Inferior parietal cortex (tissue), 1 donor: ENCODE measurements at regions not wholly inside any gene's neighbourhood (a gene's known extent, or its start where the extent isn't known, plus 50 kb on each side); places are given as distances from the start of the nearest gene placed in this dataset.

Experiments used
- DNase-seq: peaks from one replicate; pipeline ENCODE4 v3.0.0-alpha.2; 2016; ENCODE audit errors: extremely low spot score

DNA sequence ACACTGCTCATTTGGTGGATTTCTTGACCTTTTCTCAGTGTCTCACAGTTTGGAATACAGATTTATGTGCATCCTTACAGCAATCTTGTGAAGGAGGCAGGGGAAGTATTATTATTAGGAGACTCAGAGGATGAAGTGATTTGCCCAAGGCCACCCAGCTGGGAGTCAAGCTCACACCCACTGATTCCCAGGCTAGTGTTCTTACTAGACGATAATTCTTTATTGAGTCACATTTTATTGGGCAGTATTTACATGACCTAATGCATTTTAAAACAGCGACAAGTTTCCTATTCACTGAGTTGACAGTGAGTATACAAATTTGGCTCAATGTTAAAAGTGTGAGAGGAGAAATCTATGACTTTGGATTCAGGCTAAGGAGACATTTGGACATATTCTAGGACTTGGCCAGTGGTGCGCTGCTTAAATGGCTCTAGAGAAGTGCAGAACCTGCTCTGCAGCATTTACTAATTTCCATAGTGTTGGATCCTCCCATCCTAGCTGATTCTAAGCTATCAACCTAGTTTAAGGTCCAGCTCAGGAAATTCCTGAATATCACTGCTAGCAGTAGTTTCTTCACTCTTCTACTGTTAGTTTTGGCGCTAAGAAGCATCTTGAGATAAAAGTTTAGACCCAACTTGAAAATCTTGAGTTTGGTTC is 199.3 kb downstream of the MTX2 start:
- DNase-seq, result no peak

DNA sequence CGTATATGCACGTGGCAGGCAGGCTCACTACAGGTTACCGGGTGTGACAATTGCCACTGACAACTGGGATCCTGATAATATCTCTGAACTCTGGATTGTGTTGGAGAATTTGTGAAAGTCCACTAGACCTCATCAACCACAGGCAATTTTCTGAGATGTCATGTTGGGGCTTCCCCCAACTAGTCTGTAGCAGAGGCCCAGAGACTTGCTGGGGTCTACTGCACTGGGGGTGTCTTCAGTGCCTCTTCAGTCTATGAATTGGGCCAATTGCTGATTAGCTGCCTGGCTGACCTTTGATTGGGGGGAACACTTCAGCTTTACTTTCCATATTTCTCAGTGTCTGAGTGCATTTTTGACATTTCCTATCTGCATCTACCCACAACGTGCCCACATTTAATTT is 201.5 kb downstream of the MTX2 start:
- DNase-seq, result no peak

DNA sequence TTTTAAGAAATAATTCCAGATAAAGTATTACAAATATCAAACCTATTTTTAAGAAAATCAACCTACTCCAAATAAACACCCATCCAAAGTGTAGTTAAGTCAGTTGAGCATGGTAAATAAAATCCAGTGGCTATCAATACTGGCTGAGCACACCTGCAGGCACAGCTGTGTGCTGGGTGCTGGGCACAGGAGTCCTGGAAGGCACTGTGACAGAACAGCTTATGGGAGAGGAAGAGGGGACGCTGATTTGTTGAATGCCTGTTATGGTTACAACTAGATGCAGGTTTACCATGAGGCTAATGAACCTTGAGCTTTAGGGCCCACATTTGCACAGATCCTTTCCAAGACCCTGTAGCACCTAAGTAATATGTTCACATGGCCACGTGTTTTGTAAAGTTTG is 202.7 kb downstream of the MTX2 start:
- DNase-seq, result no peak

DNA sequence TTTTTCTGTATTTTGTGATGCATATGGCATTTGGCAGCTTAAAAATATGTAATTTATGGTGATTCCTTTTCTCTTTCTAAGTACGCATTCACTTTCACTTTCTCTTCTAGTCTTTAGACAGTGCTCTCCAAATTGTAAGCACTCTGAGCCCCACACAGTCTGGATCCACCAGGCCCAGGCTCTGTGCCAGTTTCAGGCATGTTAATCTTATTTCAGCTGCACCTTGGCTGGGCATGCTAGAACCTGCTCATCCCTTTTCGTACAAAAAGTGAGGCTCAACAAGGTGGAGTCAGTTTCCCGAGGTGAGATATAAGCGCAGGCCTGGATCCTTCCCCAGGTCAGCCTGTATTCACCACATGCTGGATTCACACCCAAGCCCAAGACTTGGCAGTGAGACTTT is 203.9 kb downstream of the MTX2 start:
- DNase-seq, result no peak

DNA sequence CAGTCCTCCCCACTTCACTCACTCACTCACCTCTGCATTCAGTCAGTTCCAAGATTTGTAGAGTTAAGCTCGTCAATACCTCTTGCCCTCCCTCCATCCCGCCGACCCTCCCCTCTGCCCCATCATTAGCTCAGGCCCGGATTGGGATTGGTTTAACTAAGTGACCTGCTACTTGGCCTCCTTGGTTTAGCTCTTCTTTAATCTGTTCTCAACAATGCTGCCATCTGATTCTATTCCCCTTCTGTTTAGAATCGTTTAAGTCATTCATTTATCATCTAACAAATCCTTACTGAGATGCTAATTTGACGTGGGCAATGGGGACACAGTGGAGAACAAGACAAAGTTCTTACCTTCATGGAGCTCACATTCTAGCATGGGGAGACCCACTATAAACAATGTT is 204.6 kb downstream of the MTX2 start:
- DNase-seq, result no peak

DNA sequence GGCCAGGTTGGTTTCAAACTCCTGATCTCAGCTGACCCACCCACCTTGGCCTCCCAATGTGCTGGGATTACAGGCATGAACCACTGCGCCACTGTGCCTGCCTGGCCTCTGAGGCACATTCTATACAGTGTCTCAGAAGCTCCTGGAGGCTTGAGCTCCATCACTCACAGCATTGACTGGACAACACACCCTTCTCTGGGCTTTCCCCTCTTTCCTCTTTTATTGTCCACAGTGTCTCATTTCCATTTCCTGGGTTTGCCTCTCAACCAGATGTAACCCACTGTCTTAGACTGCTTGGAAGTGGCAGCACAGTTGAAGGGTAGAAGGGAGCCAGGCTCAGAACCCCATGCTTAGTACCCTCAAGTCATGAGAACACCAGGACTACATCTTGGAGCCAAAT is 208.1 kb downstream of the MTX2 start:
- DNase-seq, result no peak

DNA sequence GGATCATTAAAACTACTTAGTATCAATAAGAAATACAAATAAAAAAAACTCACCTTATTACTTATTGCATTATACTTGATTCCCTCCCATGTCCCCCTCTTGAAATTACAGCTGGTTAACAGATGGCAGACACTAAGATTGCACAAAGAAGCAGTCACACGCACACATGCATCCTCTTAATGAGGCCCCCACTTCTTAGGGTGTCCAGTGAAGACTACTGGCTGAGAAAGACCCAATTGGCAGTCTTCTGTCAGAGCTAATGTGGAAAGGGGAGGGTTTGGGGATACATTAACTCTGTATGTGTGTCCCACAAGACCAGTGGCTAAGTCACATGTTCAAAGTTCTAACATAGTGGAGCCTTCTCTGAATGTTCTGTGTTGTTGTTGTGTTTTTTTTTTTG is 210.7 kb downstream of the MTX2 start:
- no peak for DNase-seq

DNA sequence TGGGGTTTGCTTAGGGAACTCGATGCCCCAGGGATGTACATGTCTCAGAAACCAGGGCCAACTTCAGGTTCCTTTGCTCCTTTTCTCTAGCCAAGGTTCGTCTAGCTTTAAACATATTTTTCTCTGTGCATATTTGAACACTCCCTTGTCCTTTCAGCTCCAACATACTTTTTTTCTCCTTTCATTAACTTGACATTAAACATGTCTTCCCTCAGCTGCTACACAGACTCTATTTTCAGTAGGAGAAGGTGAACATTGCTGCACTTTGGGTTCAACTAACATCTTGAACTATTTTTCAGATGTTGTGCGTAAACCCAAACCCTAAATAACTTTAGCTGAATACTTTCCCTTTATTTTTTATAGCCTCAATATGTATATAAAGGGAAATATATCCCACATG is 212.9 kb downstream of the MTX2 start:
- DNase-seq, result no peak

DNA sequence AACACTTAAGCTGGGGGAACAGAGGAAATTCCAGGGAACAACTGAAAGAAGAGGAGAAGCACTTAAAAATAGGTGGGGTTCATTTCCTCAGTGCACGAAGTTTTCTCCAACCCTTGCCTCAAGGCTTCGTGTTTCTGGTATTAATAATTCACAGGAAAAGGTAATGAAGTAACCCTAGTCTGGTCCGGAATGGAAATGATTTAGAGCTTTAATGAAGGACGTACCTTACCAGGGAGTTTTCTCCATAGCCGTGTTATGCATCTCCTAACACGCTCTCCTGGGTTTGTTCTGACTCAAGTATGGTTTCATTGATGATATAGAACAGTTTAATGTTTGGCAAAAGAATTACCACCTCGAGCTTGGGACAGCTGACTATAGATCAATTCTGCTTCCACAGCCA is 214.2 kb downstream of the MTX2 start:
- DNase-seq, result no peak

DNA sequence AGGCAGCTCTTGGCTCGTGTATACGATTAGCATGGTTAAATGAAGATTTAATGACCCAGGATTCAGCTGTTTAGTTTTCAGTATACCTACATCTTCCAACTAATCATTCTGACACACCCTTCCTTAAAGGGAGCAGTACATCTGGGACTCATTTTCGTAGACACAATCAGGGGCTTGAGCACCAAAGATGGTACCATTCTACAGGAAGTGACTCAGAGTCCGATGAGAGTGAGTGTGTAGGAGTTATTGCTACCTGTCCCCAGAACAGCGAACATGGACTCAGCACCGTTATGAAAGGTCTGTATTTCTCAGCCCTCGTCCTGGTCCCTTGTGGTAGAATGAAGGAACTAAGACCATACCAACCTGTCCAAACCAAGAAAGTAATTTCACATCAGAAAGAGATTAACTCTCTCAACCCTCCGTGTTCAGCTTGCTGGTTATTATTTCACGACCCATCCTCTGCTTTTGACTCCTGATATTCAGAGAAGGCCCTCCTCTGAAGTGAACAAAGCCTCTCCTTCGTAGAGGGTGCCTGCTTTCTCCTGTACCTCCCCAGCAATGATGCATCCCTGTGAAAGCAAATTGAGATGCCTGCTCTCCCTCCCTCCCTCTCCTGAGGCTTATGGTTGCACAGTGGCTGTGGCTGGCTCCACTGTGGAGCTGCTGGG is 214.8 kb downstream of the MTX2 start:
- DNase-seq, result no peak

DNA sequence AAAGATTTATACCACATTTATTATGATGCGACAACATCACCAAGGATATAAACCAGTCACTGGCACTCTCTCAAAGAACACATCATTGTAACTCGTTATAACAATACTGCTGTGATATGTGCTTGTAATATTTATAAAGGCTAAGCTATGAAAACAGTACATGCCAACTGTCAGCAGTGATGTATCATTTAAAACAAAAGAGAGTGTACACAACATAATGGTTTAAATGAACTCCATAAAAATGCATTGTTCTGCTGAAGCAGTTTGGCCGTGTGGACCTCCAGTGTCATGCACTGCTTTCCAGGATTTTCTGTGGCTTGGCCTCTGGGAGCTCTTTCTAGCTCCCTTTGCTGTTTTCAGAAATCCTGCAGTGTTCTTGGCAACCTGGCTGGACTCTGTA is 215.6 kb downstream of the MTX2 start:
- no peak for DNase-seq

DNA sequence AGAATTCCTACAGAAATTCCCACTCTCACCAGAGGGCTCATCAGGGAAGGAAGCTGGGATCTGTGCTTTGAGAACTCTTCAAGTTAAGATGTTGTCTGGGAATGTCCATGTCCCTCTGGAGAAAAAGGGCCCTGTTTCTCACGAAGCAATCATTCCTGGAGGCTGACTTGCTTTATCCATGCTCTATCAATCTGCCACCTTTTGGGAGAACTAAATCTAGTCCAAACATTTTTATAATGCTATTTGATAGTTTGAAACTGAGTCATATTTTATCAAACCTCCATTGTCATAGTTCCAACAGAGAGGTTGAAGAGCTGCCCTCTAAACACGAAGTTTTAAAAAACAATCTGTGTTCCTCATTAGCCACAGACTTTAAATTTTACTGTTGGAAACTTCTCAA is 219.2 kb downstream of the MTX2 start:
- DNase-seq, result no peak

DNA sequence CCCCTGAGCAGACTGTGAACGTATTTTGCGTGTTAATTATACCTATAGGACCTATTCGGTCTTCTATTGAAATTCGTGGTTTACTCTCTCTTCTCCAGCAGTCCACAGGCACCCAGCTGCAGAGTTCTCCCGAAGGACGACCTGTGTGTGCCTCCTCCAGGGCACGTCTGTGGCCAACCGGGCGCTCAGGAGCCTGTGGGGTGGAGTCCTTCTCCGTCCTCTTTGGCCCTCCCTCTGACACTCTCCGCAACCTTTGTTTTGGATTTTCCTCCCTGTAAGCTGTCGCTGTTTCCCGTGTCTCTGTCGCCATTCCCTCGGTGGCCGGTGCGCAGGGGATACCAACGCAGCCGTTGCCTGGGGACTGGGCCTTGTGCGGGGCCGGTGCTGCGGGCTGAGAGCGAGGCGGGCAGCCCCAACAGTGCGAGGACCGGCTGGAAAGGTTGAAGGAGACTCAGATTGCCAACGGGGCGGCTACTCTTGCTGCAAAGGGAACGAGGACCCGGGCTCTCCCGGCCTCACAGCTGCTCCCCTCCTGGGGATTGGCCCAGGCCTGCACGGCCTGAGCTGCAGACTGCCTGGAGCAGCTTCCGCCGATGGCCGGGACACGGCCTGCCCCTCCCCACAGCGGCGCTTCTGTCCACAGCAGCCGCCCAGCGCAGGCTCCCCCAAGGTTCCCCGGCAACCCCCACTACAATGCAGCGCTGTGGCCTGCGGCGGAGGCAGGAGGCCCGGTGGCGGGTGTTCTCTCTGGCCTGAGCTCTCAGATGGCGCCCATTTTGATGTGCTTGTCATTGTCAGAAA is 221.0 kb downstream of the MTX2 start:
- DNase-seq, result no peak

DNA sequence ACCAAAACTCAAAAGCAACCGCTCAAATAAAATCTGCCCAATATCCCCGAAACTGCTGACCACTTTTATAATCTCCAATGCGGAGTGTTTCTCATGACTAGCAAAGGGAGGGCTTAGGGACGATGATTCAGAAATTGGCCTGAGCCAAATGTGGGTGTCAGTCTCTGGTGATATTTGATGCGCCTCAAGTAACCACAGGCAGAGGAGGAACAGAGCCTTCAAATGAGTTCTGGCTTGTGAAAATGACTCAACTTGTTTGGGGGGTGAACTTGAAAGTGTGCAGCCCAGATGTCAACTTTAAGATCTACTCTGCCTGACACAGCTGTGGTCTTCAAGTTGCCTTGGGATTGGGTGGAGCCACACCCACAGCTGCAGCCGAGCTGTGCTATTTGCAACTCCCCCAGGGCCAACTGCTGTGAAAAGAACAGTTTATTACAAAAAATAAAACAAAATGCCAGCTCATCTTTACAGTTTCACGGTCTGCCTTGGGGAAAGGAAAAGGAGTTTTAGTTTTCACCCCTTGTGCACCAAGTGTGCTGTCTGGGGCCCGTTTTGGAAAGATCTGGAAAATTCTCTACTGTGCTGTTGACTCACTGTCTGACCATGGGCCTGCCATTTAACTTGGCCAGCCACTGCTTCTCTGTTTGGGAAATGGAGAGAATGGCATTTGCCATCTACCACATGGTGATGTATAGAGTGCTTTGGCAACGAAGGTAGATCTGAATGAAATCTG is 222.1 kb downstream of the MTX2 start:
- peak; percentile 70 for DNase-seq

DNA sequence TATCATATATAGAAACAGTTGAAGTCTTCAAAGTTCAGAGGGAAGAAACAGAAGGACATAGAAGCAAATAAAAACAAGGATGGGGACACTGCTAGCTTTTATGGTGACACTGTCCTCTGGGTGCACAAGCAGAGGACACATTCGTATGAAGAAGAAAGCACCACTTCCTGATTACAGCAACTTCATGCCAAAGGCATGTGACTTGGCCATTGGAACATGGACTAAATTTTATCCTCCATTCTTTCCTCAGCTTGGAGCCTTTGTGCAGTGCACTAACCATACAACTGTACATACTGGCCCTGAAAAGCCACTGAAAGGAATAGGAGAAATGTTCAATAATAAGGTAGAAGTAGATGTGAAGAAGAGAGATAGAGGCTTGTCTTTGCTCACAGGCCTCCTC is 223.3 kb downstream of the MTX2 start:
- no peak for DNase-seq

DNA sequence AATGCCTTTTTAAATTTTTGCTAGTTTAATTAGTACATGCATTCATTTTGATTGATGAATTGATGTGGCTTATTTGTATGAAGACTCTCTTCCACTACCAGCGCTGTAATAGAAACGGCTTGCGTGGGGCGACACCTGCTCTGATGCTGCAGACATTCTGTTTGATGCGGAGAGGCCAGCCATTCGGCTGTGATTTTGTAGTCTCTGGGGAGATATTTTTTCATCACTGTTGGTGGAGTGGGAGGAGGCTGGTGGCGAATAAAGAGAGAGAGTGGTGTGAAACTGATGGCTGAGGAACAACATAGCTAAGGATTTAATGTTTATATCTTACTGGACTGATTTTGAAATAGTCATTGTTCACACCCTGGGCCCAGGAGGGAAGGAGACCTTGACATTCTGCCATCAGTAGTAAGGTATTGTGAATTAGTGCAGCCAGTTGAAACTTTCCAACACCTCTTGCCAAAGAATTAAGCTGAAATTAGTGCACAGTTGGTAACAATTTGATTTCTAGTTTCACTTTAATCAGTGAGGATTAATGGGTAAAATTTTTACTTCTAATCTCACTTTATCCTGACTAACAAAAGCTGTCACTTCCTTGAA is 224.1 kb downstream of the MTX2 start:
- no peak for DNase-seq

DNA sequence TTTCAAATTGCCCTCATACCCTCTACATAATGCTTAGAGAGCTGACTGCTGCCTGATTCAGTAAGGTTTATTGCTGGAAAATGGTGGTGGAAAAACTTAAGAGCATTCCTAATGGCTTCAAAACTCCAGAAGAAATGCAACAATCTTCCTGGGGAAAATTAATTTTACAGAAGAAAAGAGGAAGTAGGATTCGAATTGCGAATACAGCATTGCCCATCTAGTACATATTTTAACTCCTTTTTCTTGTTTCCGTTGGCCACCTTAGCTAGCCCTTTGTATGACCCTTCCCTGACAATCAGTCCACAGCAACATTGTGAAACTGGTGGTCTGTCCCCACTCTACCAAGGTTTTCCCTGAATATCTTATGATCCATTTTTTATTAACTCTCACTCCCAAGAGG is 224.7 kb downstream of the MTX2 start:
- no peak for DNase-seq

DNA sequence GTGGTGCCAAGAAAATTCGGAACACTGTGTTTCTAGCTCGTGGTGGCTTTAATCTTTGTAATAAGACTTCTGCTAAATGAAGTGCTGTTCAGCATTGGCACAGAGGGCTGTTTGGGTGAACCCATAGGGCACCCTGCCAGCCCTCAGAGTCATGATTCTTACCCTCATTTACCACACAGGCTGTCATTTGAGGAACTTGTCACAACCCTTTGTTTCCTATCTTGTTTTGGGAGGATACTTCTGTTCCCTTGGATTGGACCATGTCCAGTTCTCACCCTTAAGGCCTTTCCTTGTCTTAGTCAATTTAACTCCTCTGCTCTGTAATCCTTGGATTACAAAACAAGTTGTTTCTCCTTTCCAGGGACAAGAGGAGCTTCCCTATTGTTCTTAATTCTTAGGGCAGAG is 225.7 kb downstream of the MTX2 start:
- DNase-seq, result peak; percentile 51

DNA sequence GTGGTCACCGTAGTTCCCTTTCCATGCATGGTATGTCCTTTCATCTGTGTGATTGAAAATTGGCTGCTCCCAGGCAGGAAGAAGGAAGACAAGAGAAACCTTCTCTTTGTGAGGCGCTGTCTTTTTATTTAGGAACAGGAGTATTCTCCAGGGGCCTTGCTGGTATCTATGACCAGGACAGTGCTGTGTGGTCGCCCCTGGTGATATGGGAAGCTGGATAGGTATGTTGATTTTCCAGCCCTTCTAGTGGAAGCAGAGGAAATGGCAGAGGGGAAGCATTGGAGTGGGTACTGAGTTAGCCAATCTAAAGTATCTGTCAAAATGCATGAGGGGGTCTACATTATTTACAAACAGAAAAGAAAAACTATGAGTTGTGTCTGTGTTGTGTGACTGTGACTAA is 226.6 kb downstream of the MTX2 start:
- DNase-seq, result no peak

DNA sequence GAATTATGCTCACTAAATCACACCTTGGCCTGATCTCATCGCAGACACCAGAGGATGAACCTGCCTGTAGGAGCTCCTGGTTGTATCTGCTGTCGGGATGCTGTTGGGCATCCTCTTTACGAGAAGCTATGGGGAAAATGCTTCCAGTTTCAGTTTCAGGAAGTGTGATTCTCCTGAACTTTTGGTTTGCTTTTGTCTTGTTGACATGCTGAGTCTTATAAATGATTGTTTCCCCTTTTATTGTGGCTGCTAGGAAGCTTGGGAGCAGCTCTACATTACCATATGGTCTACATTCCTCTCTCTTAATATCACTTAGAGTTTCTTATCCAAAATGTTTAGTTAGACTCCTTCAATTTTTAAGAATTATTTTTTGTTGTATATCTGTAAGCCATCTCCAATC is 227.5 kb downstream of the MTX2 start:
- no peak for DNase-seq

DNA sequence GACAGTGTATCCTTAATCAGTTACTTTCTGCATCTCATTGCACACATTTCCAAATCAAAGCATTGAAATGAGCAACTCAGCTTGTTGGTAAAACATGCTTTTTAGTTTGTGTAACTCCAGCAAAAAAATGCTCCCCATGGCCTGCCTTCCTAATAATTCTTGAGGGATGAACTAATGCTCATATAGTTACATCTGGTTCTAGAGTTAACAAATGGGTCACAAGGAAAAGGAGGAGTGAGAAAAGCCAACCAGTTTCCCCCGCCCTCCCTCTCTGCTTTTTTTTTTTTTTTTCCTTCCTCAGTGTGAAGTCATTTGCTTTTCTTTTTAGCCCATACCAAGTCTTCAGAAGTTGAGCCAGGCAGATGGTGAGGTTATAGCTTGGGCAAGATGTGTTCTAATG is 231.7 kb downstream of the MTX2 start:
- DNase-seq, result no peak

DNA sequence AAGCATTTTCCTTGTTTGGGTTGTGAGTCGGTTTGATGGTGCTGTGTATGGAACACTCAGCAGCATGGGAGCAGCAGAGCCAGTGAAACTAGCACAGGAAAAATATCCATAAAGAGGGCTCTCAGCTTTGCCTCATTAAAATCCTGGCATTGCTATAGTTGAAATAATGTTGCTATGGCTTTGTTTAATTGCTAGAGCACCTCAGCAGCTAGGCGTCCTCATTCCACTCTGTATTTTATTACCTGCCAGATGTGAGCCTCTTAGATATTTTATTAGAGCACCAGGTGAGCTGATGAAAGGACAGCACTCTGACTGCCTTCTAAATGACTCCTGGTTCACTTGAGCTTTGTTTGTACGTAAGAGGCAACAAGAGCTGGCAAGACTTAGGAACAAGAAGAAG is 232.4 kb downstream of the MTX2 start:
- DNase-seq, result no peak
